Nephron progenitor cell (in vitro differentiated cells): ENCODE measurements at regions not wholly inside any gene's neighbourhood (a gene's known extent, or its start where the extent isn't known, plus 50 kb on each side); places are given as distances from the start of the nearest gene placed in this dataset.

Experiments used
- DNase-seq: peaks from one replicate; pipeline ENCODE4 v3.0.0; 2021
- H3K27ac Mint-ChIP-seq: 2 replicates; pipeline ENCODE4 v1.8.0; 2021; ENCODE audit warnings: mild to moderate bottlenecking, moderate library complexity, mixed read lengths
- H3K27me3 Mint-ChIP-seq: 2 replicates; pipeline ENCODE4 v1.8.0; 2021; ENCODE audit warnings: mild to moderate bottlenecking, low read depth, mixed read lengths; ENCODE audit not compliant: poor library complexity
- H3K36me3 Mint-ChIP-seq: 2 replicates; pipeline ENCODE4 v1.8.0; 2021; ENCODE audit warnings: low read depth, mixed read lengths
- H3K4me1 Mint-ChIP-seq: 2 replicates; pipeline ENCODE4 v1.8.0; 2021; ENCODE audit warnings: mixed read lengths
- H3K4me3 Mint-ChIP-seq: 2 replicates; pipeline ENCODE4 v1.8.0; 2021; ENCODE audit warnings: mild to moderate bottlenecking, moderate library complexity, mixed read lengths
- H3K9me3 Mint-ChIP-seq: 2 replicates; pipeline ENCODE4 v1.8.0; 2021; ENCODE audit warnings: mild to moderate bottlenecking, moderate library complexity, mixed read lengths
- CTCF ChIP-seq: fragments of 200-600 bp; sonication (generic); IDR thresholded peaks from 2 replicates; pipeline ENCODE4 v1.5.0; 2021; ENCODE audit warnings: antibody characterized with exemption

GRCh38 chr2:129759472-129760010 is 219.9 kb upstream of the RAB6C start:
- H3K4me3 Mint-ChIP-seq = no peak overlapping the region
- no peaks in the 10 kb centered on the region for H3K36me3 Mint-ChIP-seq
- H3K27ac Mint-ChIP-seq = no peak overlapping the region
- peaks cover 14% of the 10 kb centered on the region for H3K27me3 Mint-ChIP-seq
- DNase-seq = no peak
- TF ChIP-seq CTCF = no peak
- no peaks in the 10 kb centered on the region for H3K9me3 Mint-ChIP-seq
- H3K4me1 Mint-ChIP-seq = peaks cover 26% of the 10 kb centered on the region

DNA sequence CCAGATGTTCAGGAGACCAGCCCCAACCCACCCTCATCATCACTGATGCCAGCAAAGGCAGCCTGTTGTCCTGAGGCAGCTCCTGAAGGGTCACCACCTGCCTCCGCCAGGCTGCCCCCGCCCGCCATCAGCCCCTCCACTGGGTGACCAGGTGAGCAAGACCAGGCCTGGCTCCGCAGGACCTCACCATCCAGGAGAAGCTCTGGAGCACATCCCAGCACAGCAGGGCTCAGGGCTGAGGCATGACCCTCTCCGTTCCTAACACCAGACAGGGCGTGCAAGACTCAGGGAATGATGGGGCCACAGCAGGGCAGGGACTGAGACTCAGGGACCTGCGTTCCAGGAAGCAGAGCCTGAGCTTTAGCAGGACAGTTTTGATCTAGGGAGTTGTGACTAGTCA is 218.8 kb upstream of the RAB6C start:
- Mint-ChIP-seq H3K27ac (no peak overlapping the region), H3K36me3 (no peaks in the 10 kb centered on the region), H3K4me3 (no peak overlapping the region), H3K27me3 (peaks cover 11% of the 10 kb centered on the region), H3K4me1 (peaks cover 31% of the 10 kb centered on the region), H3K9me3 (no peaks in the 10 kb centered on the region)
- no peak for TF ChIP-seq CTCF
- DNase-seq = no peak

GRCh38 chr2:129761569-129762021 is 217.9 kb upstream of the RAB6C start:
- H3K9me3 Mint-ChIP-seq = no peaks in the 10 kb centered on the region
- H3K27me3 Mint-ChIP-seq = peaks cover 5% of the 10 kb centered on the region
- peaks cover 29% of the 10 kb centered on the region for H3K4me1 Mint-ChIP-seq
- TF ChIP-seq CTCF = no peak
- DNase-seq = no peak
- H3K36me3 Mint-ChIP-seq = no peaks in the 10 kb centered on the region
- H3K27ac Mint-ChIP-seq = no peak overlapping the region
- no peak overlapping the region for H3K4me3 Mint-ChIP-seq

- H3K4me1 Mint-ChIP-seq = peaks cover 25% of the 10 kb centered on the region
- no peaks in the 10 kb centered on the region for H3K9me3 Mint-ChIP-seq
- DNase-seq = no peak
- no peaks in the 10 kb centered on the region for H3K27me3 Mint-ChIP-seq
- H3K4me3 Mint-ChIP-seq = no peak overlapping the region
- no peaks in the 10 kb centered on the region for H3K36me3 Mint-ChIP-seq
- TF ChIP-seq CTCF = no peak
- H3K27ac Mint-ChIP-seq = no peak overlapping the region
These were observed 216.9 kb upstream of the RAB6C start for GRCh38 chr2:129762386-129763189.

DNA sequence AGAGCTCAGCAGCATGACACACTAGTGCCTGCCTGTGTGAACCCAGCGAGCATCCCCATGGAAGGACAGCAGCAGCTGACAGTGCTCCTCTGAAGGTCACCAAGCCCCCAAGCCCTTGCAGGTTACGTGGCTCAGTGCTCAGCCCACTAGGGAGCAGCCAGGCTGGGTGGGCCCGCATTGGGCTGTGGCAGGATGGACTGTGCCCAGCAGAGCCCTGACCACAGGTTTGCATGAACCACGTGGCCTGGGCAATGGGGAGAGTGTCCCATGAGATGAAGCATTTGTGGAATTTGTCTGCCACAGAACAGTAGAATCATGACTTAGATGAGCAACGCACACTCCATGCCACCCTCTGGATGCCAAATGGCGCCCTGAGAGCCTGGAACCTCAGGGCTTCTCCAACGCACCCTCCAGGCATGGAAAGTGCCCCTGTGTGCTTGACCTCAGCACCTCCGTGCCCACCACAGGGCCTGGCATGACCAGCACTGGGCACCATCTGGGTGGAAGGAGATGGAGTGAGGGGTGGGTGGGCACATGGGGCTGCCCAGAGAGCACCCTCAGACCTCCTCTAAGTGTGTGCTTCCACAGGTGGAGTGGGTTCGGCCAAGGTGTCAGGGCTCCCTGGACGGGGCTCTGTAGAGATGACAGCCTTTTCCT is 216.1 kb upstream of the RAB6C start:
- TF ChIP-seq CTCF = no peak
- Mint-ChIP-seq H3K36me3 (no peaks in the 10 kb centered on the region), H3K27me3 (peaks cover 3% of the 10 kb centered on the region), H3K4me1 (peaks cover 21% of the 10 kb centered on the region), H3K9me3 (no peaks in the 10 kb centered on the region), H3K27ac (no peak overlapping the region), H3K4me3 (no peak overlapping the region)
- no peak for DNase-seq
